ENCODE measurements at regions not wholly inside any gene's neighbourhood (a gene's known extent, or its start where the extent isn't known, plus 50 kb on each side); places are given as distances from the start of the nearest gene placed in this dataset.

GRCh38 chr3:20326541-20326940, 140.5 kb upstream of the SGO1 start:
- H3K9me3 ChIP-seq (ENCODE audit: low read depth), result no peaks in the 10 kb centered on the region
- H3K4me3 ChIP-seq, result no peak overlapping the region
- H3K27ac ChIP-seq, result no peak overlapping the region
- H3K36me3 ChIP-seq, result no peaks in the 10 kb centered on the region
- H3K4me1 ChIP-seq (ENCODE audit: low read depth), result no peaks in the 10 kb centered on the region
- DNase-seq (ENCODE audit: low read depth in 1 of 2, low spot score in 1 of 2), result no peak
- TF ChIP-seq, protein P1, sequence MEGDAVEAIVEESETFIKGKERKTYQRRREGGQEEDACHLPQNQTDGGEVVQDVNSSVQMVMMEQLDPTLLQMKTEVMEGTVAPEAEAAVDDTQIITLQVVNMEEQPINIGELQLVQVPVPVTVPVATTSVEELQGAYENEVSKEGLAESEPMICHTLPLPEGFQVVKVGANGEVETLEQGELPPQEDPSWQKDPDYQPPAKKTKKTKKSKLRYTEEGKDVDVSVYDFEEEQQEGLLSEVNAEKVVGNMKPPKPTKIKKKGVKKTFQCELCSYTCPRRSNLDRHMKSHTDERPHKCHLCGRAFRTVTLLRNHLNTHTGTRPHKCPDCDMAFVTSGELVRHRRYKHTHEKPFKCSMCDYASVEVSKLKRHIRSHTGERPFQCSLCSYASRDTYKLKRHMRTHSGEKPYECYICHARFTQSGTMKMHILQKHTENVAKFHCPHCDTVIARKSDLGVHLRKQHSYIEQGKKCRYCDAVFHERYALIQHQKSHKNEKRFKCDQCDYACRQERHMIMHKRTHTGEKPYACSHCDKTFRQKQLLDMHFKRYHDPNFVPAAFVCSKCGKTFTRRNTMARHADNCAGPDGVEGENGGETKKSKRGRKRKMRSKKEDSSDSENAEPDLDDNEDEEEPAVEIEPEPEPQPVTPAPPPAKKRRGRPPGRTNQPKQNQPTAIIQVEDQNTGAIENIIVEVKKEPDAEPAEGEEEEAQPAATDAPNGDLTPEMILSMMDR (IDR thresholded peaks at IDR 0.05; ENCODE audit: low read depth, low read length), result no peak
- H3K27me3 ChIP-seq, result no peaks in the 10 kb centered on the region

DNA sequence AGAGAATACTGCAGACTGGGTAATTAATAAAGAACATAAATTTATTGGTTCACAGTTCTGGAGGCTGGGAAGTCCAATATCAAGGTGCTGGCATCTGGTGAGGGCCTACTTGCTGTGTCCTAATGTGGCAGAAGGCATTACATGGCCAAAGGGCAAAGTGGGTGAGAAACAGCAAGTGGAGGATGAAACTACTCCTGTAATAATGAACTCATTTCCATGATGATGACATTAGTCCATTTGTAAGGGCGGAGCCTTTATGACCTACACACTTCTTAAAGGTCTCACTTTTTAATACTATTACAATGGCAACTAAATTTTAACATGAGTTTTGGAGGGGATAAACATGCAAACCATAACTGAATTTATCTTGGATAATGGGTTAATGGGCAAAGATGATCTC, 139.6 kb upstream of the SGO1 start:
- no peaks in the 10 kb centered on the region for H3K36me3 ChIP-seq
- H3K4me3 ChIP-seq, result no peak overlapping the region
- H3K27me3 ChIP-seq, result no peaks in the 10 kb centered on the region
- H3K4me1 ChIP-seq (ENCODE audit: low read depth), result no peaks in the 10 kb centered on the region
- TF ChIP-seq, protein P1 (IDR thresholded peaks at IDR 0.05; ENCODE audit: low read depth, low read length), result no peak
- DNase-seq (ENCODE audit: low read depth in 1 of 2, low spot score in 1 of 2), result no peak
- H3K27ac ChIP-seq, result no peak overlapping the region
- H3K9me3 ChIP-seq (ENCODE audit: low read depth), result no peaks in the 10 kb centered on the region

GRCh38 chr3:20324664-20325478, 138.9 kb upstream of the SGO1 start:
- Histone ChIP-seq H3K4me3 (no peak overlapping the region), H3K4me1 (ENCODE audit: low read depth) (peaks cover 3% of the 10 kb centered on the region), H3K36me3 (no peaks in the 10 kb centered on the region), H3K27me3 (no peaks in the 10 kb centered on the region), H3K9me3 (ENCODE audit: low read depth) (no peaks in the 10 kb centered on the region), H3K27ac (no peak overlapping the region)
- TF ChIP-seq, protein P1 (IDR thresholded peaks at IDR 0.05; ENCODE audit: low read depth, low read length), result no peak
- DNase-seq (ENCODE audit: low read depth in 1 of 2, low spot score in 1 of 2), result peak in 1 of 2 donors; percentile 7

GRCh38 chr3:20323307-20323927, 137.4 kb upstream of the SGO1 start:
- H3K9me3 ChIP-seq (ENCODE audit: low read depth), result no peaks in the 10 kb centered on the region
- TF ChIP-seq, protein P1 (IDR thresholded peaks at IDR 0.05; ENCODE audit: low read depth, low read length), result no peak
- H3K4me1 ChIP-seq (ENCODE audit: low read depth), result peaks cover 3% of the 10 kb centered on the region
- no peaks in the 10 kb centered on the region for H3K27me3 ChIP-seq
- no peak overlapping the region for H3K4me3 ChIP-seq
- DNase-seq (ENCODE audit: low read depth in 1 of 2, low spot score in 1 of 2), result peak in 1 of 2 donors; percentile 21
- no peak overlapping the region for H3K27ac ChIP-seq
- H3K36me3 ChIP-seq, result no peaks in the 10 kb centered on the region

DNA sequence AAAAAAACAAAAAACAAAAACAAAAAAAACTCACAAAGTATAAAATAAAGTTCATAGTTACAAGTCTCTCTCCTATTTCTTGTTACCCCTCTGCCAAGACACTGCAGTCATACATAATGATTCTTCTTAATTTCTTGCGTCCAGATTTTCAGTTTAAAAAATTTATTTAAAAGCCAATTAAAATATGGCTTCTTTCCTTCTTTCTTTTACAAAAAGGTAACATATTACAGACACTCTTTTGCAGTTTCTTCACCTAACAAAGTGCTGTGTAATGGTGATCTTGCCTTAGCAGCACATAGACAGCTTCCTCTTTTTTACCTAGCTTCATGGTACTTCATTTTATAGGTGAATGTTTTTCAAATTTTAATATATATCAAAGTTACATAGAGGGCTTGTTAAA, 136.1 kb upstream of the SGO1 start:
- no peak overlapping the region for H3K27ac ChIP-seq
- H3K4me1 ChIP-seq (ENCODE audit: low read depth), result peaks cover 3% of the 10 kb centered on the region
- TF ChIP-seq, protein P1 (IDR thresholded peaks at IDR 0.05; ENCODE audit: low read depth, low read length), result no peak
- H3K36me3 ChIP-seq, result no peaks in the 10 kb centered on the region
- H3K9me3 ChIP-seq (ENCODE audit: low read depth), result no peaks in the 10 kb centered on the region
- no peak overlapping the region for H3K4me3 ChIP-seq
- DNase-seq (ENCODE audit: low read depth in 1 of 2, low spot score in 1 of 2), result no peak
- no peaks in the 10 kb centered on the region for H3K27me3 ChIP-seq
